MM.1S (cell line): ENCODE measurements at regions not wholly inside any gene's neighbourhood (a gene's known extent, or its start where the extent isn't known, plus 50 kb on each side); places are given as distances from the start of the nearest gene placed in this dataset.

Experiments
- DNase-seq: peaks from one replicate; pipeline ENCODE4 v3.0.0-alpha.2; 2015
- H2AFZ ChIP-seq: fragments of 300-600 bp; sonication (generic); 2 replicates; pipeline ENCODE4 v1.6.0; 2016; ENCODE audit warnings: antibody characterized with exemption, low read length
- H3F3A ChIP-seq: fragments of 300-600 bp; sonication (generic); 2 replicates; pipeline ENCODE4 v1.6.1; 2016; ENCODE audit warnings: mild to moderate bottlenecking, antibody characterized with exemption, low read length, moderate library complexity, mixed read lengths; ENCODE audit not compliant: insufficient read depth
- H3K27ac ChIP-seq: fragments of 300-600 bp; sonication (generic); 2 replicates; pipeline ENCODE4 v1.5.1; 2016; ENCODE audit warnings: mild to moderate bottlenecking, low read length
- H3K27me3 ChIP-seq: fragments of 300-600 bp; sonication (generic); replicated peaks from 2 replicates; pipeline ENCODE4 v1.6.0; 2016; ENCODE audit warnings: low read length; ENCODE audit not compliant: insufficient read depth
- H3K36me3 ChIP-seq: fragments of 300-600 bp; sonication (generic); replicated peaks from 2 replicates; pipeline ENCODE4 v1.6.1; 2016; ENCODE audit warnings: mild to moderate bottlenecking, low read length, mixed read lengths; ENCODE audit not compliant: insufficient read depth
- H3K4me1 ChIP-seq: fragments of 300-600 bp; sonication (generic); 2 replicates; pipeline ENCODE4 v1.6.1; 2016; ENCODE audit warnings: low read length, mixed read lengths
- H3K4me2 ChIP-seq: fragments of 300-600 bp; sonication (generic); 2 replicates; pipeline ENCODE4 v1.6.0; 2016; ENCODE audit warnings: low read depth, low read length
- H3K4me3 ChIP-seq: fragments of 300-600 bp; sonication (generic); 2 replicates; pipeline ENCODE4 v1.5.1; 2016; ENCODE audit warnings: low read length, mixed read lengths
- H3K79me2 ChIP-seq: fragments of 300-600 bp; sonication (generic); 2 replicates; pipeline ENCODE4 v1.6.1; 2016; ENCODE audit warnings: mixed run types, low read length, mixed read lengths
- H3K9ac ChIP-seq: fragments of 300-600 bp; sonication (generic); 2 replicates; pipeline ENCODE4 v1.6.1; 2016; ENCODE audit warnings: low read length, mixed read lengths
- H3K9me2 ChIP-seq: fragments of 300-600 bp; sonication (generic); replicated peaks from 2 replicates; pipeline ENCODE4 v1.6.1; 2016; ENCODE audit warnings: mild to moderate bottlenecking, low read length, mixed read lengths; ENCODE audit not compliant: insufficient read depth
- H3K9me3 ChIP-seq: fragments of 300-600 bp; sonication (generic); replicated peaks from 2 replicates; pipeline ENCODE4 v1.6.1; 2016; ENCODE audit warnings: mild to moderate bottlenecking, low read length, mixed read lengths; ENCODE audit not compliant: insufficient read depth
- H4K20me1 ChIP-seq: fragments of 300-600 bp; sonication (generic); 2 replicates; pipeline ENCODE4 v1.6.1; 2016; ENCODE audit warnings: mild to moderate bottlenecking, low read length, moderate library complexity, mixed read lengths; ENCODE audit not compliant: insufficient read depth
- CTCF ChIP-seq: fragments of 300-600 bp; sonication (generic); IDR thresholded peaks from 2 replicates; pipeline ENCODE4 v1.5.1; 2016; ENCODE audit warnings: antibody characterized with exemption, low read length, mixed read lengths
- EZH2 ChIP-seq: fragments of 300-600 bp; sonication (generic); optimal IDR thresholded peaks from 2 replicates; pipeline ENCODE3; 2017; ENCODE audit warnings: low read depth, mild to moderate bottlenecking, antibody characterized with exemption, low read length, mixed read lengths
- EZH2phosphoT487 ChIP-seq: fragments of 300-600 bp; sonication (generic); IDR thresholded peaks from 2 replicates; pipeline ENCODE4 v1.6.1; 2018; ENCODE audit warnings: antibody characterized with exemption, low read length

- Histone ChIP-seq H3K4me1 (no peaks in the 10 kb centered on the region), H2AFZ (no peak overlapping the region), H3K79me2 (no peaks in the 10 kb centered on the region), H3K9me2 (no peaks in the 10 kb centered on the region), H3K9me3 (no peaks in the 10 kb centered on the region), H3K9ac (no peak overlapping the region), H3F3A (no peaks in the 10 kb centered on the region), H3K27me3 (no peaks in the 10 kb centered on the region), H3K4me3 (no peak overlapping the region), H3K27ac (no peak overlapping the region), H3K4me2 (no peak overlapping the region), H3K36me3 (no peaks in the 10 kb centered on the region), H4K20me1 (no peaks in the 10 kb centered on the region)
- no peak for DNase-seq
- TF ChIP-seq EZH2phosphoT487 = no peak
- TF ChIP-seq CTCF = no peak
- TF ChIP-seq EZH2 = no peak
Measured at GRCh38 chrX:2596555-2597255, 94.4 kb upstream of the CD99 start.

GRCh38 chrX:2596045-2596444 lies 95.0 kb upstream of the CD99 start:
- H3K79me2 ChIP-seq = no peaks in the 10 kb centered on the region
- no peak overlapping the region for H3K9ac ChIP-seq
- no peak overlapping the region for H2AFZ ChIP-seq
- TF ChIP-seq EZH2 (no peak), CTCF (no peak), EZH2phosphoT487 (no peak)
- H4K20me1 ChIP-seq = no peaks in the 10 kb centered on the region
- H3K4me2 ChIP-seq = no peak overlapping the region
- no peak overlapping the region for H3K27ac ChIP-seq
- DNase-seq = no peak
- no peaks in the 10 kb centered on the region for H3K4me1 ChIP-seq
- H3F3A ChIP-seq = no peaks in the 10 kb centered on the region
- no peaks in the 10 kb centered on the region for H3K9me2 ChIP-seq
- no peaks in the 10 kb centered on the region for H3K27me3 ChIP-seq
- no peak overlapping the region for H3K4me3 ChIP-seq
- H3K36me3 ChIP-seq = no peaks in the 10 kb centered on the region
- no peaks in the 10 kb centered on the region for H3K9me3 ChIP-seq

- H3K9me3 ChIP-seq = no peaks in the 10 kb centered on the region
- no peaks in the 10 kb centered on the region for H3K79me2 ChIP-seq
- no peak for DNase-seq
- no peak overlapping the region for H3K9ac ChIP-seq
- no peak overlapping the region for H3K4me3 ChIP-seq
- H3K27me3 ChIP-seq = no peaks in the 10 kb centered on the region
- no peaks in the 10 kb centered on the region for H3K4me1 ChIP-seq
- TF ChIP-seq CTCF (no peak), EZH2 (no peak), EZH2phosphoT487 (no peak)
- H3K27ac ChIP-seq = no peak overlapping the region
- H4K20me1 ChIP-seq = no peaks in the 10 kb centered on the region
- no peaks in the 10 kb centered on the region for H3K36me3 ChIP-seq
- no peaks in the 10 kb centered on the region for H3K9me2 ChIP-seq
- no peak overlapping the region for H3K4me2 ChIP-seq
- no peaks in the 10 kb centered on the region for H3F3A ChIP-seq
- H2AFZ ChIP-seq = no peak overlapping the region
Measured at GRCh38 chrX:2595258-2595657, 94.5 kb upstream of the DHRSX start.
